Memory B cell (primary cell): ENCODE measurements at regions not wholly inside any gene's neighbourhood (a gene's known extent, or its start where the extent isn't known, plus 50 kb on each side); places are given as distances from the start of the nearest gene placed in this dataset.
A peak's percentile ranks its signal among the peaks of the same experiment; 100 is the strongest.
"Not testable (repeated sequence)": the region's sequence is repeated elsewhere in the genome, so short reads cannot be mapped to it uniquely, and the experiment has no call there.

Source experiments
- ATAC-seq: fragments of 150-1000 bp; cut with Tn5 transposase; 2 replicates; pipeline ENCODE4 v1.10.0; 2021; ENCODE audit warnings: low read depth, mild to moderate bottlenecking, moderate library complexity
- DNase-seq, 2 donors: peaks; one replicate each; pipeline ENCODE4 v3.0.0; 2022; ENCODE audit warnings: low spot score in 2 of 2
- H3K27ac Mint-ChIP-seq: one replicate; pipeline ENCODE4 v1.8.0; 2022; ENCODE audit warnings: mild to moderate bottlenecking, moderate library complexity, mixed read lengths
- H3K27me3 Mint-ChIP-seq: one replicate; pipeline ENCODE4 v1.8.0; 2022; ENCODE audit warnings: mixed read lengths
- H3K36me3 Mint-ChIP-seq: one replicate; pipeline ENCODE4 v1.8.0; 2022; ENCODE audit warnings: mild to moderate bottlenecking, mixed read lengths
- H3K4me1 Mint-ChIP-seq: one replicate; pipeline ENCODE4 v1.8.0; 2022; ENCODE audit warnings: mixed read lengths
- H3K4me3 Mint-ChIP-seq: one replicate; pipeline ENCODE4 v1.8.0; 2022; ENCODE audit warnings: mild to moderate bottlenecking, moderate library complexity, mixed read lengths
- H3K9me3 Mint-ChIP-seq: one replicate; pipeline ENCODE4 v1.8.0; 2022; ENCODE audit warnings: mixed read lengths

DNA sequence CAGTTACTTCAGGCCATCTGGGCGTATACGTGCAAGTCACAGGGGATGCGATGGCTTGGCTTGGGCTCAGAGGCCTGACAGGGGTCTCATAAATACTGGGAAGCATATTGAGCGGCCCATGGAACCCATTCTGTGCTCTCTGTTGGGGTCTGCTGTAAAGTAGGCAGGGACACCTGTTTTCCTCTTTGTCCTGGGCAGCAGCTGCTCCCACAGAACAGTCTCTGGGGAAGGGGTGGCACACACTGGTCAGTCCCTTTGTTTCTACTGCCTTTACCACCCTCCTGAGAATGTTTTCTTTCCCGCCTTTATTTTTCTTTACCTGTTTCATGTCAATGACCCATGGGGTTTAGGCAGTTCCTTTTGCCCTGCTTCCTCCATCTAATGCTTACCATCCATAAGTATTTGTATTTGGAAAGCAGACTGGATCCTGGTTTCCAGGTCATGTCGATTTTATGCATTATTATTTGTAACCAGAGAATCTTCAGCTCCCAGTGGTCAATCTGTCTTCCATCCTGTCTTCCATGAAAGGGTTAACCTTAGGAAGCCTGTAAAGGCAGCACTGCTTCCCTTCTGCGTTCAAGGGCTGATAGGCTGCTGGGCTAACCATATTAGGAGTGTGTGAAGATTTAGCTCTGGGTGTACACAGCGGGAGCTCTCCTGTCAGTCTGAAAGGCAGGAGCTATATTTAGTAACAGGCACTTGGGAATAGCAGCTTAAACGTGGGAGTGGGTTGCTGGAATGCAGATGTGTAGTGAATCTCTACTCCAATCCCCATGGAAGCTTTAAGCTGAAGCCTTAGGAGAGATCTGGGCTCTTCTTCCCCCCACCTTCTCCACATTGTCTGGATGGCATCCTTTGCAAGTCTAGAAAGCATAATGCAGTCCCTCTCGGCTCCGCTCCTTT lies 124.0 kb downstream of the DYRK2 start:
- H3K36me3 Mint-ChIP-seq, result no peaks in the 10 kb centered on the region
- H3K9me3 Mint-ChIP-seq, result peaks cover 2% of the 10 kb centered on the region
- DNase-seq (no peak), ATAC-seq (no peak)
- H3K27ac Mint-ChIP-seq, result no peak overlapping the region
- no peaks in the 10 kb centered on the region for H3K4me1 Mint-ChIP-seq
- peaks cover 4% of the 10 kb centered on the region for H3K27me3 Mint-ChIP-seq
- no peak overlapping the region for H3K4me3 Mint-ChIP-seq

GRCh38 chr12:67773896-67774295 lies 125.4 kb downstream of the DYRK2 start:
- DNase-seq (no peak), ATAC-seq (no peak)
- peaks cover 4% of the 10 kb centered on the region for H3K27me3 Mint-ChIP-seq

GRCh38 chr12:67774983-67775587 lies 126.5 kb downstream of the DYRK2 start:
- Mint-ChIP-seq H3K9me3 (peaks cover 2% of the 10 kb centered on the region), H3K4me1 (no peaks in the 10 kb centered on the region), H3K27ac (no peak overlapping the region), H3K36me3 (no peaks in the 10 kb centered on the region), H3K4me3 (no peak overlapping the region), H3K27me3 (peaks cover 3% of the 10 kb centered on the region)
- ATAC-seq (no peak), DNase-seq (no peak)

More at GRCh38 chr12:67773896-67774295, 125.4 kb downstream of the DYRK2 start:
- H3K9me3 Mint-ChIP-seq, result peaks cover 2% of the 10 kb centered on the region
- no peak overlapping the region for H3K4me3 Mint-ChIP-seq
- no peaks in the 10 kb centered on the region for H3K36me3 Mint-ChIP-seq
- no peaks in the 10 kb centered on the region for H3K4me1 Mint-ChIP-seq
- H3K27ac Mint-ChIP-seq, result no peak overlapping the region

DNA sequence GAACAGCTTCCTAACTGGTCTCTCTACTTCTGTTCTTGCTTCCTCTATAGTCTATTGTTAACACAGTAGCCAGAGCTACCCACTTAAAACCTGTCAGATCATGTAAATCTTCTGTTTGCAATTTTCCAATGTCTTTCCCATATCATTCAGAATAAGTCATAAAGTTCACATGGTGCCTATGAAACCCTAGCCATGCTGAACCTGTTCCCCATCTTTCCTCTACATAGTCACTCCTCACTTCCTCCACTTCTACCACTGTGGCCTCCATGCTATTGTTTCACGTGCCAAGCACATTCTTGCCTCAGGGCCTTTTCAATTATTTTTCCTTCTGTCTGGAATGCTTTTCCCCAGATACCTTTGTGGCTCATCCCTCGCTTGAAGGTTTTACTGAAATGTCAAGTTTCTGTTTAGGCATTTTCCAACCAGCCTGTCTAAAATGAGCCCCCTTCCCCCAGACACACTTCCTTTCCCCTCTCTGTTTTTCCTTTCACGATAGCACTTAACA lies 132.1 kb downstream of the DYRK2 start:
- H3K36me3 Mint-ChIP-seq, result no peaks in the 10 kb centered on the region
- H3K27ac Mint-ChIP-seq, result no peak overlapping the region
- DNase-seq, result no peak
- H3K27me3 Mint-ChIP-seq, result no peaks in the 10 kb centered on the region
- H3K4me3 Mint-ChIP-seq, result no peak overlapping the region
- no peak for ATAC-seq
- H3K9me3 Mint-ChIP-seq, result peaks cover 4% of the 10 kb centered on the region
- peaks cover 15% of the 10 kb centered on the region for H3K4me1 Mint-ChIP-seq

DNA sequence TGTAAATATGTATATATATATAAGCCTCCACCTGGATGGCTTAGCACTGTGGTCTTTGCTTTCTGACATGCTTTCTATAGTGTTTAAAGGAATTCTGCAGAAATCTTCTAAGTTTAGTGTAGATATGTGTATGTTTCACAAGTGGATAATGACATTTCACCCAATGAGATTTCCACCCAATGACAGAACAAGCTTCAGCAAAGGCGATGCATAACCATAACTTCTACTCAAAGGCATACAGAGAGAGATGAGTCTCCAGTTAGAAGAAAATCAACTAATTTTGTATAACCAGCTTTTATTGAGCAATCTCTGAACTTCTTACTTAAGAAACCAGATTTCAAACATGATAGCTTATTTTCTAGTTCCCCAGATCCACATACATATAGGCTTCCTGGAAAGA lies 134.0 kb downstream of the DYRK2 start:
- Mint-ChIP-seq H3K9me3 (peaks cover 2% of the 10 kb centered on the region), H3K27ac (no peak overlapping the region), H3K36me3 (no peaks in the 10 kb centered on the region), H3K4me3 (no peak overlapping the region), H3K27me3 (no peaks in the 10 kb centered on the region), H3K4me1 (peaks cover 25% of the 10 kb centered on the region)
- DNase-seq (no peak), ATAC-seq (no peak)

DNA sequence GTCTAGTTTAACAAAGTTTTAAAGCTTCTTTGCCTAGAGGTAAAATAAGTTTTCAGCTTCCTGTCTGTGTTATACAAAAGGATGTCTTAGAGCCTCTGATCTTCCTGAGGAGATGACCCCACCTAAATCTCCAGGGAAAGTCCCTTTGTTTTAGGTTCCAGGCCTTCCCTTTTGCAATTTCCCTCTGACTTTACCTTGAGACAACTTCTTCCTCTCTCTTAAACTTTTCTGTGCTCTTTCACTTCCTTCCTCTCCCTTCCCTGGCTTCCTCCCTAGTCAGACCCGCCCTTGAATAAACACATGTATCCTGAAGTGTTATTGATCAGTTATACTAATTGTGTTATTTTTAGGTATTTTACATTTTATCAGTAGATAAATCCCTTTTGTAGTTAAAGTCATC lies 134.8 kb downstream of the DYRK2 start:
- Mint-ChIP-seq H3K4me1 (peaks cover 25% of the 10 kb centered on the region), H3K27me3 (no peaks in the 10 kb centered on the region), H3K4me3 (peak overlapping the region; percentile 12)

GRCh38 chr12:67784831-67785230 lies 136.3 kb downstream of the DYRK2 start:
- Mint-ChIP-seq H3K36me3 (no peaks in the 10 kb centered on the region), H3K4me3 (no peak overlapping the region), H3K27me3 (no peaks in the 10 kb centered on the region), H3K4me1 (peaks cover 25% of the 10 kb centered on the region), H3K9me3 (peaks cover 2% of the 10 kb centered on the region), H3K27ac (peak overlapping the region; percentile 67)
- DNase-seq (no peak), ATAC-seq (no peak)

More for the DNA sequence above, 134.8 kb downstream of the DYRK2 start:
- no peak for DNase-seq
- no peaks in the 10 kb centered on the region for H3K36me3 Mint-ChIP-seq
- peaks cover 2% of the 10 kb centered on the region for H3K9me3 Mint-ChIP-seq
- H3K27ac Mint-ChIP-seq, result no peak overlapping the region
- ATAC-seq, result no peak

GRCh38 chr12:67786086-67786485 lies 137.5 kb downstream of the DYRK2 start:
- H3K27ac Mint-ChIP-seq, result peak overlapping the region; percentile 67
- H3K9me3 Mint-ChIP-seq, result peaks cover 2% of the 10 kb centered on the region
- DNase-seq (no peak), ATAC-seq (peak; percentile 43)
- H3K36me3 Mint-ChIP-seq, result peaks cover under 1% of the 10 kb centered on the region
- peaks cover 25% of the 10 kb centered on the region for H3K4me1 Mint-ChIP-seq
- H3K27me3 Mint-ChIP-seq, result no peaks in the 10 kb centered on the region
- H3K4me3 Mint-ChIP-seq, result no peak overlapping the region

- Mint-ChIP-seq H3K27ac (no peak overlapping the region), H3K4me3 (no peak overlapping the region), H3K27me3 (no peaks in the 10 kb centered on the region), H3K36me3 (peaks cover 8% of the 10 kb centered on the region), H3K4me1 (peaks cover 25% of the 10 kb centered on the region), H3K9me3 (peaks cover 6% of the 10 kb centered on the region)
- ATAC-seq (no peak), DNase-seq (no peak)
These were observed 139.6 kb downstream of the DYRK2 start for GRCh38 chr12:67788118-67788517.

- H3K4me3 Mint-ChIP-seq, result no peak overlapping the region
- H3K4me1 Mint-ChIP-seq, result peaks cover 17% of the 10 kb centered on the region
- ATAC-seq, result no peak
- no peaks in the 10 kb centered on the region for H3K27me3 Mint-ChIP-seq
- H3K27ac Mint-ChIP-seq, result no peak overlapping the region
- peaks cover 6% of the 10 kb centered on the region for H3K9me3 Mint-ChIP-seq
- DNase-seq, result no peak
- H3K36me3 Mint-ChIP-seq, result peaks cover 8% of the 10 kb centered on the region
These were observed 140.7 kb downstream of the DYRK2 start for GRCh38 chr12:67789266-67789665.

DNA sequence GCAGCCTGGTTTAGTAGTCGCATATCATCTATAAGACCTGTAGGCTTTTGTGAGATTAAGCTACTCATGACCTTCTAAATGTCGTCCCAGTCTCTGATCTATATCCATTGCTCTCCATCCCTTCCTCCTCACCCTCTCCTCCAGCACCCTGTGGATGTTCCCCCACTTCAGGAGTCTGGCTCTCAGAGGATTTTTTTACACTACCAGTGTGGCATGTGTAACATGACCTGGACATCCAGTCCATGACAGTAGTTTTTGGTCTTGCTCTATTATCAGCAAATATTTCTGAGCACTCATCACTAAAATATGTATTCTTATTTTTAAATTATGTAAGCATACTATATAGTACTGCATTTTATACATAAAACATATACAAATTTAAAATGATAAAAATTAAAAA lies 142.1 kb downstream of the DYRK2 start:
- Mint-ChIP-seq H3K27ac (no peak overlapping the region), H3K9me3 (peaks cover 5% of the 10 kb centered on the region), H3K36me3 (peaks cover 8% of the 10 kb centered on the region), H3K27me3 (peaks cover 2% of the 10 kb centered on the region), H3K4me1 (peaks cover 10% of the 10 kb centered on the region), H3K4me3 (no peak overlapping the region)
- DNase-seq, result no peak
- ATAC-seq, result no peak

DNA sequence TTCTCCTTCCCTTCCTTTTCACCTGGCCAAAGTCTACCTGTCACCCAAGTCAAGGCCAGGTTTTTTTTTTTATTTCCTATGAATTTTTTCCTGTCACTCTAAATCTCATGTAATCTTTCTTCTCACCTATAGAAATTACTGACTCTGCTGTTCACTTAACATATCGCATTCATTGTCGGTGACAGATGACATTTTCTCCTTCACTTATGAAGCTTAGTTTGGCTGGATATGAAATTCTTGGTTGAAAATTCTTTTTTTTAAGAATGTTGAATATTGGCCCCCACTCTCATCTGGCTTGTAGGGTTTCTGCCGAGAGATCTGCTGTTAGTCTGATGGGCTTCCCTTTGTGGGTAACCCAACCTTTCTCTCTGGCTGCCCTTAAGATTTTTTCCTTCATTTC lies 142.8 kb downstream of the DYRK2 start:
- not testable (repeated sequence) for H3K4me3 Mint-ChIP-seq, ATAC-seq, DNase-seq, H3K4me1 Mint-ChIP-seq, H3K9me3 Mint-ChIP-seq, H3K36me3 Mint-ChIP-seq, H3K27me3 Mint-ChIP-seq, H3K27ac Mint-ChIP-seq

GRCh38 chr12:67792185-67792584 lies 143.6 kb downstream of the DYRK2 start:
- Mint-ChIP-seq H3K4me3 (no peak overlapping the region), H3K27me3 (peaks cover 2% of the 10 kb centered on the region), H3K36me3 (peaks cover 8% of the 10 kb centered on the region), H3K4me1 (no peaks in the 10 kb centered on the region), H3K27ac (no peak overlapping the region), H3K9me3 (peaks cover 5% of the 10 kb centered on the region)
- ATAC-seq, result no peak
- DNase-seq, result no peak

DNA sequence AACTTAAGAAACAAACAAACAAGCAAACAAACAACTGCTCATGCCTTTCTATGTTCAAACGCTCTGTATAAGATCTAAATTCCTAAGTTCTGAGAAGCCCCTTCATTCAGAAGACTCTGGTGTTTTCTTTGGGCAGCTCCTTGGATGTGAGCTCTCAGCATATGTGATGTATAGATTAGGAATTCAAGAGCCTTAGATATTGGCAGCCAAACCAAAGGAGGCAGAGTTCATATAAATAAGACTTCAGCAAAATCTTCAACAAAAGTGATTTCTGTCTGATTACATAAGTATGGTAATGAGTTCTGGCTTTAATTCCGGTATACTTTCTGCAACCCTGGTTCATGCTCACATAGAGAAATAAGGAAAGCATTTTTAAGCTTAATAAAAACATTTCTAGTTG lies 145.6 kb downstream of the DYRK2 start:
- Mint-ChIP-seq H3K9me3 (peaks cover 5% of the 10 kb centered on the region), H3K4me3 (no peak overlapping the region), H3K27me3 (peaks cover 4% of the 10 kb centered on the region)

More for the DNA sequence above, 145.6 kb downstream of the DYRK2 start:
- Mint-ChIP-seq H3K36me3 (peaks cover 8% of the 10 kb centered on the region), H3K27ac (no peak overlapping the region), H3K4me1 (no peaks in the 10 kb centered on the region)
- DNase-seq (no peak), ATAC-seq (no peak)
